DOHH2 (cell line): ENCODE measurements at regions not wholly inside any gene's neighbourhood (a gene's known extent, or its start where the extent isn't known, plus 50 kb on each side); places are given as distances from the start of the nearest gene placed in this dataset.

ENCODE experiments used
- EZH2phosphoT487 ChIP-seq: fragments of 200-600 bp; sonication (generic); IDR thresholded peaks from 2 replicates; pipeline ENCODE4 v1.6.1; 2017; ENCODE audit warnings: borderline replicate concordance, mild to moderate bottlenecking, antibody characterized with exemption, low read length, moderate library complexity, mixed read lengths
- TF ChIP-seq, protein P1 (sequence below): fragments of 200-600 bp; sonication (generic); IDR thresholded peaks from one replicate; pipeline ENCODE4 v1.5.1; 2014; ENCODE audit warnings: antibody characterized with exemption, mild to moderate bottlenecking, low read depth, low read length; ENCODE audit not compliant: poor library complexity, severe bottlenecking

DNA sequence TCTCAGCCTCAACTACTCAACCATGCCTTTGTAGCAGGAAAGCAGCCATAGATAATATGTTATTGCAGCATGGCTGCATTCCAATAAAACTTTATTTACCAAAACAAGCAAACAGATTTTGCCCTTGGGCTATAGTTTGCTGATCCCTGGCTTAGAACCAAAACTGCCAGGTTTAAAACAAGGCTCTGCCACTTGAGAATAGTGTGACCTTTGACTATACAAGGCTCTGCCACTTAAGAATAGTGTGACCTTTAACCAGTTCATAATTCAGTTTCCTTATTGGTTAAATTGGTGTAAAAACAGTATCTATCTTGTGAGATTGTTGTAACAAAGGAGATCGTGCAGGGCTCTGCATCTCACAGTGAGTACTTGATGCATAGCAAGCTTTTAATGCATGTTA lies 217.3 kb upstream of the MTNR1B start:
- TF ChIP-seq, protein P1, sequence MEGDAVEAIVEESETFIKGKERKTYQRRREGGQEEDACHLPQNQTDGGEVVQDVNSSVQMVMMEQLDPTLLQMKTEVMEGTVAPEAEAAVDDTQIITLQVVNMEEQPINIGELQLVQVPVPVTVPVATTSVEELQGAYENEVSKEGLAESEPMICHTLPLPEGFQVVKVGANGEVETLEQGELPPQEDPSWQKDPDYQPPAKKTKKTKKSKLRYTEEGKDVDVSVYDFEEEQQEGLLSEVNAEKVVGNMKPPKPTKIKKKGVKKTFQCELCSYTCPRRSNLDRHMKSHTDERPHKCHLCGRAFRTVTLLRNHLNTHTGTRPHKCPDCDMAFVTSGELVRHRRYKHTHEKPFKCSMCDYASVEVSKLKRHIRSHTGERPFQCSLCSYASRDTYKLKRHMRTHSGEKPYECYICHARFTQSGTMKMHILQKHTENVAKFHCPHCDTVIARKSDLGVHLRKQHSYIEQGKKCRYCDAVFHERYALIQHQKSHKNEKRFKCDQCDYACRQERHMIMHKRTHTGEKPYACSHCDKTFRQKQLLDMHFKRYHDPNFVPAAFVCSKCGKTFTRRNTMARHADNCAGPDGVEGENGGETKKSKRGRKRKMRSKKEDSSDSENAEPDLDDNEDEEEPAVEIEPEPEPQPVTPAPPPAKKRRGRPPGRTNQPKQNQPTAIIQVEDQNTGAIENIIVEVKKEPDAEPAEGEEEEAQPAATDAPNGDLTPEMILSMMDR: no peak
- TF ChIP-seq EZH2phosphoT487: no peak
